Ishikawa (cell line): ENCODE measurements at regions not wholly inside any gene's neighbourhood (a gene's known extent, or its start where the extent isn't known, plus 50 kb on each side); places are given as distances from the start of the nearest gene placed in this dataset.

ENCODE experiments used
- EP300 ChIP-seq: IDR thresholded peaks from 2 replicates; pipeline ENCODE4 v1.6.1; 2012; ENCODE audit warnings: borderline replicate concordance
- FOXM1 ChIP-seq: IDR thresholded peaks from 2 replicates; pipeline ENCODE4 v1.6.1; 2012; ENCODE audit warnings: low read depth, borderline replicate concordance
- RAD21 ChIP-seq: IDR thresholded peaks from 2 replicates; pipeline ENCODE4 v1.6.1; 2012; ENCODE audit warnings: low read depth
- TAF1 ChIP-seq: IDR thresholded peaks from 2 replicates; pipeline ENCODE4 v1.6.1; 2012; ENCODE audit warnings: low read depth, mild to moderate bottlenecking
- YY1 ChIP-seq: IDR thresholded peaks from 2 replicates; pipeline ENCODE4 v1.6.1; 2012; ENCODE audit warnings: low read depth
- TF ChIP-seq, protein P1 (sequence below): IDR thresholded peaks from 2 replicates; pipeline ENCODE4 v1.6.1; 2012

- no peak for TF ChIP-seq TAF1
- no peak for TF ChIP-seq YY1
- no peak for TF ChIP-seq FOXM1
- no peak for TF ChIP-seq EP300
- TF ChIP-seq, protein P1, sequence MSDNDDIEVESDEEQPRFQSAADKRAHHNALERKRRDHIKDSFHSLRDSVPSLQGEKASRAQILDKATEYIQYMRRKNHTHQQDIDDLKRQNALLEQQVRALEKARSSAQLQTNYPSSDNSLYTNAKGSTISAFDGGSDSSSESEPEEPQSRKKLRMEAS: no peak
- no peak for TF ChIP-seq RAD21
Observed at GRCh38 chr5:174516741-174517140, 207.6 kb upstream of the MSX2 start.
